22Rv1 (cell line): ENCODE measurements at regions not wholly inside any gene's neighbourhood (a gene's known extent, or its start where the extent isn't known, plus 50 kb on each side); places are given as distances from the start of the nearest gene placed in this dataset.

Experiments used
- CTCF ChIP-seq: fragments of 450-650 bp; IDR thresholded peaks from 2 replicates; pipeline ENCODE4 v1.5.1; 2017; ENCODE audit warnings: mild to moderate bottlenecking
- ZFX ChIP-seq: fragments of 450-650 bp; IDR thresholded peaks from 2 replicates; pipeline ENCODE4 v1.6.1; 2017; ENCODE audit warnings: antibody characterized with exemption, borderline replicate concordance

- no peak for TF ChIP-seq CTCF
- no peak for TF ChIP-seq ZFX
These were observed 655.6 kb downstream of the ETS1 start for GRCh38 chr11:127931803-127932202.
